ENCODE measurements at regions not wholly inside any gene's neighbourhood (a gene's known extent, or its start where the extent isn't known, plus 50 kb on each side); places are given as distances from the start of the nearest gene placed in this dataset.

GRCh38 chr5:120365656-120366446, 98.2 kb upstream of the PRR16 start:
- no peak for DNase-seq

GRCh38 chr5:120367896-120368634, 96.0 kb upstream of the PRR16 start:
- DNase-seq, result no peak

- DNase-seq, result no peak
These were observed 95.0 kb upstream of the PRR16 start for GRCh38 chr5:120368923-120369715.

- DNase-seq, result no peak
These were observed 91.2 kb upstream of the PRR16 start for GRCh38 chr5:120372899-120373298.

GRCh38 chr5:120375248-120375647, 88.9 kb upstream of the PRR16 start:
- no peak for DNase-seq

GRCh38 chr5:120380644-120381043, 83.5 kb upstream of the PRR16 start:
- DNase-seq, result no peak

GRCh38 chr5:120382833-120383232, 81.3 kb upstream of the PRR16 start:
- no peak for DNase-seq

GRCh38 chr5:120386981-120387380, 77.1 kb upstream of the PRR16 start:
- DNase-seq, result no peak

GRCh38 chr5:120388016-120388781, 75.9 kb upstream of the PRR16 start:
- DNase-seq, result no peak

GRCh38 chr5:120394259-120394658, 69.8 kb upstream of the PRR16 start:
- DNase-seq, result no peak

- DNase-seq, result no peak
These were observed 67.9 kb upstream of the PRR16 start for GRCh38 chr5:120396186-120396585.

GRCh38 chr5:120400356-120400755, 63.7 kb upstream of the PRR16 start:
- no peak for DNase-seq

GRCh38 chr5:120402606-120403005, 61.5 kb upstream of the PRR16 start:
- DNase-seq, result no peak

- DNase-seq, result no peak
These were observed 58.7 kb upstream of the PRR16 start for GRCh38 chr5:120405286-120405864.

GRCh38 chr5:120405923-120406322, 58.2 kb upstream of the PRR16 start:
- no peak for DNase-seq

GRCh38 chr5:120413686-120414085, 50.4 kb upstream of the PRR16 start:
- no peak for DNase-seq

Measured in stimulated activated CD4-positive, alpha-beta T cell treated with anti-CD3 and anti-CD28 coated beads, Interleukin-15, amount 100 ng/mL, for 24 hours (primary cell).